Kidney glomerular epithelial cell (primary cell): ENCODE measurements at regions not wholly inside any gene's neighbourhood (a gene's known extent, or its start where the extent isn't known, plus 50 kb on each side); places are given as distances from the start of the nearest gene placed in this dataset.

Experiments used
- DNase-seq: peaks from one replicate; lab custom pipeline; 2025; lab: John Stamatoyannopoulos, UW

GRCh38 chr6:40973304-40973703, 65.7 kb downstream of the UNC5CL start:
- DNase-seq = no peak

GRCh38 chr6:40972814-40973213, 66.2 kb downstream of the UNC5CL start:
- no peak for DNase-seq

GRCh38 chr6:40972190-40972589, 66.8 kb downstream of the UNC5CL start:
- no peak for DNase-seq

DNA sequence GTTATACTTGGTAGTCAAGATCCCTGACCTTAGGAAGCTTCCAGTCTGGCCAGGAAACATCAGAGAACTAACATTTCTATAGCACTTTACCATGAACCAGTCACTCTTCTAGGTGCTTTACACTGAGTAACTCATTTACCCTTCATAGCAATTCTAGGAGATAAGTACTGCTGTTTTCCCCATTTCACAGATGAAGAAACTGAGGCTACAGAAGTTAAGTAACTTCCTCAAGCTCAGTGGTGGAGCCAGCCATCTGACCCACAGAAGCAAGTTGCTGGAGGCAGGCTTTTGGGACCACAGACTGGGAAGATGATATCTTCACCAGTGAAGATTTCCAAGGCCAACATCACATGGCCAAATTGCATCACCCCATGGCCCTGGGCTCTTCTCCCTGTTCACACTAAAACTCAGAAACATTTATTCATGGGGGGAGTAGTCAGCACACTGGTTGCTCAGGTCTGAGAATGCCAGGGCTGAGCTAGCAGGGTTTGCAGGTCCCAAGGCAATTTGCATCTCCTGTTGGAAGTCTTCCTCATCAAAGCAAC, 70.3 kb downstream of the UNC5CL start:
- DNase-seq = no peak

DNA sequence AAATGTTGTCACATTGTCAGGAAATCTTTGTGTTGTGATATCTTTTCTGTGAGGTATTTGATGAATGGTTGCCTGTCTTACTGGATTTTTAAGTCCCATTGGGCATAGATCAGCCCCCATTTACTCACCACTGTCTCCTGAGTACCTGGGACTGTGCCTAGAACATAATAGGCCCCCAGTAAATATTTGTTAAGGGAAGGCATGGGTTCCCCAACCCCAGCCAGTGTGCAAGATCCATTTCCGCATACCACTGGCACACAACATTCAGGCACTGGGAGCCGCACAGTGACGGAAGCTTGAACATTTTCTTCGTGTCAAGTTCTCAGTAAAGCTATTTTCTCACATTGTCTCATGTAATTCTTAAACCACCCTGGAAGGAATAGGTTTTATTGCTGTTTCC, 72.2 kb downstream of the UNC5CL start:
- DNase-seq = no peak

DNA sequence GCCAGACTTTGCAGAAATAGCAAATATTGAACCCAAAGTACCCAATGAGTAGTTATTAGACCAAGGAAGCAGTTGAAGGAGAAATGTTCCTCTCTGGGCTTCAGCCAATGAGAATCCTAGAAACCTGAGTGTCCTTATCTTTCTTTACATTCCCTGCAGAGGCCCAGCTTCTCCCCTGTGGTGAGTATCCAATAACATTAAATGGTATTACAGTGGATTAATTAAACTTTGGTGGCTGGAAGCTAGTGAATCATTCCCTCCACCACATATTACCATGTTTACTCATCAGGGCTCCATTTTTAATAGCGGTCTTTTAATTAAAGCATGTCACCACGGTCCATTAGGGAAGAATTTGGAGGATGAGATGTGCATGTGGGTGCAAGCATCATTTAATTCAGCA, 74.0 kb downstream of the UNC5CL start:
- no peak for DNase-seq

- DNase-seq = no peak
Observed at GRCh38 chr6:40963019-40963418, 76.0 kb downstream of the UNC5CL start.

GRCh38 chr6:40962241-40962640, 76.8 kb downstream of the UNC5CL start:
- DNase-seq = peak; percentile 93

DNA sequence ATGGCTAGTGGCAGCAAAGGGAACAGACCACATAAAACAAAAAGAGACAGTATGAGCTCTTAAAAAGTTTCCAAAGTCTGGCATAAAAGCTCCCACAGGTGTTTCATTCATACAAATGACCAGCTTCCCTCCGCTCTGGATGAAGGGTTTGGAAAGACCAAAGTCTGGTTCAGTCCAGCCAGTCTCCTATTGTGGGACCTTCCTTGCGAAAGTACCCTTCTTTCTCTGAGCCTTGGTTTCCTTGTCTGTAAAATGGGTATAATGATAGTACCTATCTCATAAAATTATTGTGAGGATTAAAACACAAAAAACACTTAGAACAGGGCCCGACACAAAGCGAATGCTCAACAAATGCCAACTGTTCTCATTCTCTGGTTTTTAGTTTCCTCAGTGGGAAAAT, 77.2 kb downstream of the UNC5CL start:
- DNase-seq = no peak

DNA sequence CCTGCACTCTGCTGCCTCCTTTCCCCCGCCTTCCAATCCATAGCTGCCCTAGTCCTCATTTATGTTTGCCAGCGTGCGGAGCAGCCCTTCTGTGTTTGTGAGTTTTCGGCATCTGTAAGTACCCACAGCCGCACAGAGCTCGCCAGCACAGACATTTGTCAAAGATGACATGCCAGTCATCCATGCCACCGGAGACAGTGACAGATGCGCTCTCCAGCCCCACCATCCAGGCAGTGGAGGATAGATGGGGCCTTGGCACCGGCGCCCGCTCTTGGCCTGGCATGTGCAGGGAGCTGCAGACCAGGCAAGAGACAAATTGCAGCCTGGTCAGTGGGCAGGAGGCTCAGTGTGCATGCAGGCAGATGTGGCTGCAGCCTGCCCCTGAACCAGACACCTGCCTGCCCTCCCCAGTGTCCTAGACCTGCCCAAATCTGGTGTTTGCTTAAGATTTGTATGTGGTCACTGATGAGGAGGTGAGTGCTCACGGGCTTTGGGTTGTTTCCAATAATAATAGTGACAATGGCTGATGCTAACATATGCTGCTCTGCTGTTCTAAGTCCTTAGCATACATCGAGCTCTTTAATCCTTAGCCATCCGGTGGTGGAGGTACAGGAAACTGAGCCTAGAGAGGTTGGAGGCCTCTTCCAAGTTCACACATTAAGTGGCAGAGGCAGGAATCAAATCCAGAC, 78.1 kb downstream of the UNC5CL start:
- DNase-seq = no peak

DNA sequence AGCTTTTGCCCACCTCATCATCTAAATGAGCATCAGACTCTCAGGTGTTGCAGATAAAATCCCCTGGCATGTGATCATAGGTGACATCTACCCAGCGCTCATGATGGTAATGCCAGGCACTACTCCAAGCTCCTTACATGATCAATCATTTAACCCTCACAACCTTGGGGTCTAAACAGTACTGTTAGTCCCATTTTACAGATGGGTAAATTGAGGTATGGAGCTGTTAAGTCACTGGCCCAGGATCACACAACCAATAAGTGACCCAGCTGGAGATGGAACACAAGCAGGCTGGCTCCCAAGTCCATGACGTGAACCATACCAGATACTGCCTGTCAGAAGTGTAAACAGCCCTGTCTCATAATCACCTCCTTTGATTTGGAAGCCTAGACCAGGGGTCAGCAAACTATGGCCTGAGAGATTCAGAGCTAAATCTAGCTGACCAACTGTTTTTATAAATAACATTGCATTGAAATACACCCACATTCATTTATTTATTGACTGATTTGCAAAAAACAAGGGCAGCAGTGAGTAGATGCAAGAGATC, 79.2 kb downstream of the UNC5CL start:
- no peak for DNase-seq

DNA sequence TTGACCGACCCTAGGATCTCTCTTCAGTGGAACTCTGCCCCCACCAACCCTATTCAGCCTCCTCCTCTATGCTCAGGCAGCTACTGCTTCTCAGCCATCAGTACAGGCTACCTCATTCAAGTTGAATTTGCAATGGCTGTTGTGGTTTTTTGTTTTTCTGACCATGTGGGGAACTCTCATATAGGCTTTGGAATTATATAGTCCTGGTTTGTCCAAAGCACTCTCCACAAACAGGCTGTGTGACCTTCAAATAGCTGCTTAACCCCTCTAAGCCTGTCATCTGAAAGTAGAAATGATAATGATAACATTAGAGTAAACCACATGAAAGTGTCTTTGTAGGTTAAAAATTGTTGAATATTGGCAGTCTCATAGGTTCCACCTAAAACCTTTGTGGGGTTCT, 80.3 kb downstream of the UNC5CL start:
- peak; percentile 33 for DNase-seq

- DNase-seq = peak; percentile 98
Observed at GRCh38 chr6:40957616-40958492, 81.2 kb downstream of the UNC5CL start.

DNA sequence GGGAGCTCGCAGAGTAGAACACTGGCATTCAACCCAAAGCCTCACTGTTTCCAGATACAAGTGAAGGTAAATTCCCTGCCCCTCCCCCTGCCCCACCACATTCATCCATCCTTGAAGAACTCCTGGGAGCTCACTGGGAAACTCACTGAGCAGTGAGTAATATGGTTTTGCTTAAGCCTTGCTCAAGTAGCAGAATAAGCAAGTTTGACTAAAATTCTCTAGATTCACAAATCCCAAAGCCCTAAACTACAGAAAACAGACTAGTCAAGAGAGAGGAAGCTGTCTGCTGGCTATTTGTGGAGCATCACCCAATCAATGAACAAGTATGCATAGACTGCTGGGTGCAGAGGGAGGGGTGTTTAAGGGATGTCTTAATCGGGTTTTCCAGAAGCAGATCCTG, 82.1 kb downstream of the UNC5CL start:
- peak; percentile 79 for DNase-seq

DNA sequence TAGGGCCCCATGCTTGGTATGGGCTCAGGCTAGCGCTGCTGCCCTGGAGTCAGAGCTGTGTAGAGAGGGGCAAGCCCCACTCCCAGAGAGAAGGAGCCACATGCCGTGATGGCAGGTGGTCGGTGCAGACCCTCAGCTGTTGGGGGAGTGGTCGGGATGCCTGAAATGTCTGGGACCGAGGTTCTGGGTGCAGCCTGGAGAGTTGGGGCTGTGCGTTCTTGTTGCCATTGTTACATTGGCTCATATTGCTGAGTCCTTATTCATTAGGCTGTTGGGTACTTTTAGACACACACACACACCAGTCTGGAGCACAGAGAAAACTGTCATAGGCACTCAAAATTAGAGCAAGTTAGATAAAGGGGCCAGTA, 83.9 kb downstream of the UNC5CL start:
- no peak for DNase-seq

DNA sequence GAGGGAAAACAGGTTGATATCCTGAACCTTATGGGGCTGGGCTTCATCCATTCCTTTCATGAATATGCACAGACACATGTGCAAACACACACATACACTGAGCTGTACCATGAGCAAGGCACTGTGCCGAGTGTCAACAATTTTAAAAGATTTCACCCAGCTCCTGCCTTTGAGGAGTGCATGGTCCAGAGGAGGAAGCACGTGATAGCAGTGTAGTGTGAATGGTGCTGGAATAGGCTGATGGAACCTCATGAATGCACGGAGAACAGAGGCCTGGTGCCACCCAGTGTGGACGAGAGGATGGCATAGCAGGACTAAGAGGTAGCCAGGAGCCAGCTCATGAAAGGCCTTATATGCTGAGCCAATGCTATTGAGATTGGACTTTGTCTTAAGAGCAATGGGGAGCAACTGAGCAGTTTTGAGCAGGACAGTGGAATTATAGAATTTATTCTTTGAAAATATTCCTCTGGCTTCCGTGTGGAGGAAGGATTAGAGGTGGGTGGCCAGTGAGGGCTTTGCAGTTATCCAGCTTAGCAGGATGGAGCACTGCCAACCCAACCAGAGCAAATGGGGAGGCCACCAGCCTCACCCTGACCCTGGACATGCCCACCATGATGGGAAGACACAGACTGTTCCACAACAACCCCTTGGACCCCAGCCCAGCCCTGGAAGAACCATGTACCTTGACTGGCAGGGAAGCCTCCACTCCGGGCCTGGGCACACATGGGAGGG, 84.4 kb downstream of the UNC5CL start:
- DNase-seq = no peak

DNA sequence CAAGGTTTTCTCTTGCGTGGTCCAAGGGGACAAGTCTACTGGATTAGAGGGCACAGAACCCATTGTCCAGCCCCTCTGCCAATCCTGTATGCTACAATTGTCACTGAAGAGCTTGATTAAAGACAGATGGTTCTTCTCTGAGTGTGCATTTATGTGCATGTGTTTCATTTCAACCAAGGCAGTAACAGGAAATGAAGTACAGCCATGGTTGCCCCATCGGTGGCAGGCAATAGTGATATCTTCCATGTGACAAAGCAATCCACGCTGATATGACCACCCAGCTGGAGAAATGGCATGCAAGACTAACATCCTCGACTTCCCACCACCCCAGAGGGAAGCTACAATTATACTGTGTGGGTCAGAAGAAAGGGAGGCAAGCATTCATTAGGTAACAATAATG, 85.5 kb downstream of the UNC5CL start:
- DNase-seq = no peak

DNA sequence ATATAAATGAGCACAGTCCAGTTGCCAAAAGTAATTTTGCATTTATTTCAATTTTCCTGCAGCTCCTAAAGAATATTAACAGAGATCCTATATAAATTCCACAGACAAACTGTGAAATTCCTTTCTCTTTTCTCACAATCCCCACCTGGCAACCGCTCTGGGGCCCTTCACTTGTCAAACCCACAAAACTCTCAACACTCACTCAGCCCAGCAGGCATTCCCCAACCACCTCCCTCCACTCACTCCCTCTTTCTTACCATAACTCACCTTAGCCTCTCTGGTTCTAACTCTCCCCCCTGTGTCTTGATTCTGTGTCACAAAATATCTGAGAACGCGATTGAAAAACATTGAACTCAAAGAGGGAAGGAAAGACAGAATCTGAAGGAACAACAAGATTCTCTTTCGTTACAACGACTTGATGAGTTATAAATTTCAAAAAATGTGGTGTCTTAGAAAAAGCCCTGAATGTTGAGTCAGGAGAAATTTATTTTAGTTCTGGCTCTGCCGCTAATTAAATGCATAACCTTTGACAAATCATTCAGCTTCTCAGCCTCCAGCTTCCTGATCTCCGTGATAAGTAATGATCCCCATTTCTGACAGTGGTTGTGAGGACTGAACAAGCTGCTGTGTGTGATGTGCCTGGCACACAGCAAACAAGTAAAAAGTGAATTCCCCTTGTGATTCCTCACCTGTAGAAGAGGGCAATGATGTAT, 87.9 kb downstream of the UNC5CL start:
- peak; percentile 18 for DNase-seq

- DNase-seq = no peak
Observed at GRCh38 chr6:40948570-40948969, 90.5 kb downstream of the UNC5CL start.

DNA sequence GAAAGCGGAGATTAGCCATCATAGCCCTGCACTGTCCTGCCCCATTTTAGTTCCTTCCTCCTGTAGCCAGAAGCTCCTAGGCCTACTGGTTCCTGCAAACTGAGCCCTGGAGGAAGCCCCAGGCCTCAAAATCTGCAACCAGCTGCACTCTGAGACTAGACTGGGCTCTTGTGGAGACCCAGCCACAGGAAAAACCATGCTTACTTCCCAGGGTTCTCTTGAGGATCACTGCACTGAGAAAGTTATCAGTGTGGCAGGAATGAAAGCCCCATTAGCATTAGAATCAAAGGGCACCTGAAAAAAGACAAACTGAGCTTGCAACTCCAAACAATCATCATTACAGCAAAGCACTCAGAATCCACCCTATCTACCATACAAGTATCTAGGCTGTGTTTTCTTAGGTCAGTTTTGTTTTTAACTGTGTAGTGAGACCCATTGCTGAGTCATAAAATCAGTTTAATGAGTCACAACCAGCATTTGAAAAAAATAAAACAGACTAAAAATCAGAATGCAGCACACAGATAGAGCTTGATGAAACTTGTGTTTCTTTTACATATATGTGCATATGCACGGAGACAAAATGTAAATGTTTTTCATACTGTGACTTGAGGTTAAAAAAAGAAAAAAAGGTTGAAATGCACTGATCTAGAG, 91.0 kb downstream of the UNC5CL start:
- DNase-seq = peak; percentile 89

- no peak for DNase-seq
Observed at GRCh38 chr6:40946738-40947301, 92.2 kb downstream of the UNC5CL start.
